Renal pelvis (tissue), 1 donor: ENCODE measurements at regions not wholly inside any gene's neighbourhood (a gene's known extent, or its start where the extent isn't known, plus 50 kb on each side); places are given as distances from the start of the nearest gene placed in this dataset.

Experiments
- DNase-seq: peaks from one replicate; pipeline ENCODE4 v3.0.0-alpha.2; 2013

GRCh38 chr15:39312984-39313383 lies 267.9 kb upstream of the THBS1 start:
- DNase-seq = no peak

GRCh38 chr15:39313467-39313866 lies 267.4 kb upstream of the THBS1 start:
- DNase-seq = no peak

GRCh38 chr15:39313881-39314280 lies 267.0 kb upstream of the THBS1 start:
- DNase-seq = no peak

- DNase-seq = no peak
Measured at GRCh38 chr15:39315206-39315850, 265.6 kb upstream of the THBS1 start.

GRCh38 chr15:39317225-39317624 lies 263.7 kb upstream of the THBS1 start:
- no peak for DNase-seq

- DNase-seq = no peak
Measured at GRCh38 chr15:39318231-39318630, 262.6 kb upstream of the THBS1 start.

- DNase-seq = no peak
Measured at GRCh38 chr15:39320355-39320754, 260.5 kb upstream of the THBS1 start.

- DNase-seq = no peak
Measured at GRCh38 chr15:39320886-39321285, 260.0 kb upstream of the THBS1 start.

- DNase-seq = no peak
Measured at GRCh38 chr15:39321977-39322376, 258.9 kb upstream of the THBS1 start.

- no peak for DNase-seq
Measured at GRCh38 chr15:39323157-39323556, 257.7 kb upstream of the THBS1 start.

- no peak for DNase-seq
Measured at GRCh38 chr15:39323706-39324105, 257.2 kb upstream of the THBS1 start.

- no peak for DNase-seq
Measured at GRCh38 chr15:39326306-39326975, 254.4 kb upstream of the THBS1 start.

- no peak for DNase-seq
Measured at GRCh38 chr15:39327005-39327730, 253.7 kb upstream of the THBS1 start.

- DNase-seq = no peak
Measured at GRCh38 chr15:39330061-39330460, 250.8 kb upstream of the THBS1 start.

GRCh38 chr15:39331584-39331983 lies 249.3 kb upstream of the THBS1 start:
- no peak for DNase-seq

- DNase-seq = no peak
Measured at GRCh38 chr15:39332846-39333245, 248.0 kb upstream of the THBS1 start.

- DNase-seq = no peak
Measured at GRCh38 chr15:39333393-39333792, 247.5 kb upstream of the THBS1 start.

GRCh38 chr15:39333896-39334295 lies 247.0 kb upstream of the THBS1 start:
- DNase-seq = no peak

- no peak for DNase-seq
Measured at GRCh38 chr15:39336926-39337325, 244.0 kb upstream of the THBS1 start.

GRCh38 chr15:39338251-39338650 lies 242.6 kb upstream of the THBS1 start:
- no peak for DNase-seq

- DNase-seq = no peak
Measured at GRCh38 chr15:39340903-39341645, 239.8 kb upstream of the THBS1 start.

GRCh38 chr15:39344662-39345141 lies 236.2 kb upstream of the THBS1 start:
- no peak for DNase-seq
